ENCODE measurements at regions not wholly inside any gene's neighbourhood (a gene's known extent, or its start where the extent isn't known, plus 50 kb on each side); places are given as distances from the start of the nearest gene placed in this dataset.
"Not testable (repeated sequence)": the region's sequence is repeated elsewhere in the genome, so short reads cannot be mapped to it uniquely, and the experiment has no call there.

DNA sequence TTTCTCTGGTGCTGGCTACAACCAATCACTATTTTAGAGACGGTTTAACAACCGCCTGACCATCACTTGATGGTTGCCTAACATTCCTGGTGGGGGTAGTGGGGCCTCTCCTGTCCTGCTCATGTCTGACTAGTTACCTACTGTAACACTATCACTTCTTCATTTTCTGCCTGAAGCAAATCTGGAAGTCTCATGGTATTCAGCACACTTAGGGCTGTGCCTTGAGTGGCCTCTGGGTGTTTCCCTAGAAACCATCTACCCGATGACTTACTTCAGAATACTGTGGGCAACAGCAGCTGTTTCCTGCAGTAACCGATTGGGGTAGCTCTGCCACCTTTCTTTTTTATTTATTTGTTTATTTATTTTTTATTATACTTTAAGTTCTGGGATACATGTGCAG is 880.1 kb upstream of the INTU start:
- no peak for DNase-seq

DNA sequence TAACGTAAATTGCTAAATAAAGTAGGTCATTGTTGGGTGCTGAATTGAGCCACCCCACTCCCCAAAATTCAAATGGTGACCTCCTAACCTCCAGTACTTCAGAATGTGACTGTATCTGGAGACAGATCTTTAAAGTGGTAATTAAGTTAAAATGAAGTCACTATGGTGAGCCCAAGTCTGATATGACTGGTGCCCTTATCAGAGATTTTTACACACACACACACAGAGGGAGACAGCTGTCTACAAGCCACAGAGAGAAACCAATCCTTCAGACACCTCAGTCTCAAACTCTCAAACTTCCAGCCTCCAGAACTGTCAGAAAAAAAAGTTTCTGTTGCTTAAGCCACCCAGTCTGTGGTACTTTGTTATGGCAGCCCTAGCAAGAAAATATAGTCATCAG is 879.2 kb upstream of the INTU start:
- DNase-seq: no peak

DNA sequence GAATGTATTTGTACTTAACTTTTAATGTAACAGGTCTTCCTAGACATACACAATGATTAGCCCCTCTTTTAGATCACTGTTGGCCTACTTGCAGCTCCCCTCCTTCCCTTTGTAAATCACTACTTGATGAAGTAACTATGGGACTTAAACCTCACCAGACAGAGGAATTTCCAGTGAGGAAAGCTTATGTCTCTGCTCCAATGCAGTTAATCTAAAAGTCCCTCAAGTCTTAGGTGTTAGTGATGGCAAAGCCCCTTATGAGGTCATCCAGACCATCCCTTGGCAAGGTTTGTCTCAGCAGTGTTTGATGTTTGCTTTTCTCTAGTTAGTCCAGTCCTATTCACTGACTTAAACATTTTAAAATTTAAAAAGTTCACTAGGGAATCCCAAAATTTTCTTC is 877.3 kb upstream of the INTU start:
- DNase-seq: no peak

DNA sequence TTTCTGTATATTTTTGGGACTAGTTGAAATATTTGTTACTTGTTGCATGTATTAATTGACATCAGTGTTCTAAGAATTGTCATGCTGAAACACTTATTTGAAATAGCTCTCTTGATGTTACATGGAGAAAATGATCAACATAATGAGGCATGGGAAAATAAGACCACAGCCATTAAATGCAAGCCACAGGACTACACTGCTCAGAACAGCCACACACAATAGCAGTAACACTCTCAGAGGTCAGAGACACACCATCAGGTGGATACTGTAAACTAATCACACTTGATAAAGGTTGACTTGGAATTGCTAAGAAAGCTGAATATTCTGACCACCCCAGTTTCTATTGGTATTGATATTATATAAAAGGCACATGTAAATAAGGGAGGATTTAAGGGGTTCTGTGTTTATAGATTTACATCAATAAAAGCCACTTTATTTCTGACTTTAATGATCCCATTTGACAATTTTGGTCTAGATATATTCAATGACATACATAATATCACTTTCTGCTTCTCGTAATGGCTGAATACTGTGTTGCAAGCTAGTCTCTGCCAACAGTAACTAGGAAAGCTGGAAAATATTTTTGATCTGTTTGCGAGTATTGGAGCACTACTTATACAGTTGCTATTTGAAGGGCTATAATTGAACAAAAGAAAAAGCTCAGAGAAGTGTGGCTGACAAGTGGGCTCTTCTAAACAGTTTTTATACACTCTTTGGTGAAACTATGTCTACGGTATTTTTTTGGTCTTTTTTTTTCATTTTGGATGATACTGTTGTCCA is 876.5 kb upstream of the INTU start:
- no peak for DNase-seq

DNA sequence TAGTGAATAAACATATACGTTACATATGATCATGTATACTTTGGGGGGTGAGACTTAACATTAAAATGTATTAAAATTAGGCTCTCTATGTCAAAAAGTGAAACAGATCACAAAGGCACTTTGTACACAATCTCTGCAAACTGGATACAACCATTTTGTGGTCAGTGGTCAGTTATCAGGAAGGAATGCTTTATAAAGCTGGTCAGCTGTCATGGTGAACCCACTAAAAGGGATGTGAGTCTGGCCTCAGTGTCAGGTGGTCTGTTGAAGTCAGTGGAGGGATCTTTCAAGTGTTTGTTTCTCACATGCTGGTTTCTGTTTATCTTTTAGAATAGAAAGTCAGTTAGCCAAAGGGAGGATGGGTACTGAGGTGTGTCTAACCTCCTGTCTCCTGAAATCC is 875.5 kb upstream of the INTU start:
- DNase-seq: no peak

DNA sequence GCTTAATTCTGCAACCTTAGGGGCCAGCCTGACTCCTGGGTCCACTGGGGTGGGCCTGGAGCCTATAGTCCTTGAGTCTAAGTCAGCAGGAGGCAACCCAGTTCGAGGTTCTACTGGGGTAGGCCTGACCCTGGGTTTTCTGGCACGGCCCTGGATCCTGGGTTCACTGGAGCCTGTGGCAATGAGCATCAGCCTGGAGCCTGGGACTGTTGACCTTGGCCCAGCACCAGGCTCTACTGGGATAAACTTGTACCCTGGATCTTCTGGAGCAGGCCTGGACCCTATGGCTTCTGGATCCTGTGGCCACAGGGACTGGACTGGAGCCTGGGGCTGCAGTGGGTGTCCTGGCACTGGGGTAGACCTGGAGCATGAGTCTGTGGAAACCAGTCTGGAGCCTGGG is 874.3 kb upstream of the INTU start:
- no peak for DNase-seq

DNA sequence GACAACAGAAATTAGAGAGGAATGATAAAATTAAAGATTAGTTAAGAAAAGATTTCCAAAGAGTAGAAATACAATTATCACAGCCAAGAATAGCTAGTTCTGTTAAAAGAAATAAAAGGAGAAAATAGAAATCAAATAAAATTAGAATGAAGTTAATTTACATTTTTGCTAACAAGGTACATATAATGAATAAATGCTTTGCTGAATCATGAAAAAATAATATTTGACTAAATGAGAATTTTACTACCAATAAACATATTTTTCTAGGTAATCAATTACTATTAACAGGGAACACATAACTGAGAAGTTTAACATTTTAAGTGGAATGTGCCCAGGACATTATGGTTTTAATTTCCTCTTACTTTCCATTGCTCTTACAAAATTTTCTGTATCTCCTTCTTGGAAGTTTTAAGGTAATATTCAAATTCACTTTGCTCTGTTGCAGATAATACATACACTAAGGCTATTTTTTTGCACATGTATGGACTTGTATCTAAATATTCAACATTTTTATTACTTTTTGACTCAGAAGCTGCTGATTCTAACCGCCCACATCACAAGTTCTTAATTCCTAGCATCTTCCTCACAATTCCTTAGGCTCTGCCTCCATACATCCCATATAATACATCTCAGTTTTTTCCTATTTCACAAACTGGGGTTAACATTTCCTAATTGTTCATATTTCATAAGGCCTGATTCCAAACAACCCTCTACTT is 870.7 kb upstream of the INTU start:
- DNase-seq: no peak

DNA sequence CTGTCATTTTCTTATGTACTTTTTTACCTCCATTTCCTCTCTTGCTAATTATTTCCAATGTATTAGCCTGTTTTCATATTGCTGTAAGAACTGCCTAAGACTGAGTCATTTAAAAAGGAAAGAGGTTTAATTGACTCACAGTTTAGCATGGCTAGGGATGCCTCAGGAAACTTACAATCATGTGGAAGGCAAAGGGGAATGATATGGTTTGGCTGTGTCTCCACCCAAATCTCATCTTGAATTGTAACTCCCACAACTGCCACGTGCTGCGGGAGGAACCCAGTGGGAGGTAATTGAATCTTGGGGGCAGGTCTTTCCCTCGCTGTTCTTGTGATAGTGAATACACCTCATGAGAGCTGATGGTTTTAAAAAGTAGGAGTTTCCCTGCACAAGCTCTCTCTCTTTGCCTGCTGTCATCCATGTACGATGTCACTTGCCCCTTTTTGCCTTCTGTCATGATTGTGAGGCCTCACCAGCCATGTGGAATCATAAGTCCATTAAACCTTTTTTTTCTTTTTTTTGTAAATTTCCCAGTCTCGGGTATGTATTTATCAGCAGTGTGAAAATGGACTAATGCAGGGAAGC is 870.0 kb upstream of the INTU start:
- no peak for DNase-seq

DNA sequence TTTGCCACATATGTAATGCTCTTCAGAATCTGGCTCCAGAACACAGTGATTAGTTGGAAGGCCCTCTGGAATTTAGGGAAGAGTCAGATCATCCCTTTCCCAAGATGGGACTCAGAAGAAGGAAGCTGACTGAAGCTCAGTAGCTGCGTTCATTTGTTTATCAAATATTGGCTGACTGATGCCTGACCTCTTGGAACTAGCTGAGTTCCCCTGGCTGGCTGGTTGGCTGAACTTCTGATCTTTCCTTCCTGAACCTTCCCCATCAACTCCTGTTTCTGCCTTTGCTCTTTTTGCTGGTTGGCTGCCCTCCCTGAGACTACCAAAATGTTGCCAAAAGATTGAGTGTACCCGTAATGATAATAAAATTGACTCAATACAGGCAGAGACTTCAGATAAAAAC is 866.5 kb upstream of the INTU start:
- DNase-seq: no peak

DNA sequence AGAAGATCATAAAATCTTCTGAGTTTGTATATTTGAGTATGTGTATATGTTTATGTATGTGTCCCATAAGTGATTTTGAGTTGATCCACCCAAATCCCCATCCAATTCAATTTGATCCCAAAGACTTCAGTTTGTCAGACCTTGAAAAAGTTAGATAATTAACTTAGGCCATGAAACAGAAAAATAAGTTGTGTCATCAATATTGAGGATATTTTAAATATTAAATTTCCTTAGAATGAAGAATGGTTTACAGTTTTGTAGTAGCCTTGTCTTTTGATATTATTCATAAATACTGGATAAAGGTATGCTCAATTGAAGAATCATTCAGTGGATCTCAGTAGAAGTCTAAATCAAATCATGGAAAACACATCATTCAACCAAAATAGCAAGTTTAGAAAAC is 864.4 kb upstream of the INTU start:
- DNase-seq: no peak

DNA sequence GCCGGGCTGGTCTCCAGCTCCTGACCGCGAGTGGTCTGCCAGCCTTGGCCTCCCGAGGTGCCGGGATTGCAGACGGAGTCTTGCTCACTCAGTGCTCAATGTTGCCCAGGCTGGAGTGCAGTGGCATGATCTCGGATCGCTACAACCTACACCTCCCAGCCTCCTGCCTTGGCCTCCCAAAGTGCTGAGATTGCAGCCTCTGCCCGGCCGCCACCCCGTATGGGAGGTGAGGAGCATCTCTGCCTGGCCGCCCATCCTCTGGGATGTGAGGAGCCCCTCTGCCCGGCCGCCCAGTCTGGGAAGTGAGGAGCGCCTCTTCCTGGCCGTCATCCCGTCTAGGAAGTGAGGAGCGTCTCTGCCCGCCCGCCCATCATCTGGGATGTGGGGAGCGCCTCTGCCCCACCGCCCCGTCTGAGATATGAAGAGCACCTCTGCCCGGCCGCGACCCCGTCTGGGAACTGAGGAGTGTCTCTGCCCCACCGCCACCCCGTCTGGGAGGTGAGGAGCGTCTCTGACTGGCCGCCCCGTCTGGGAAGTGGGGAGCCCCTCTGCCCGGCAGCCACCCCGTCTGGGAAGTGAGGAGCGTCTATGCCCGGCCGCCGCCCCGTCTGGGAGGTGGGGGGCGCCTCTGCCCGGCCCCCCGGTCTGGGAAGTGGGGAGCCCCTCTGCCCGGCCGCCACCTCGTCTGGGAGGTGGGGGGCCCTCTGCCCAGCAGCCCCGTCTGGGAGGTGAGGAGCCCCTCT is 861.8 kb upstream of the INTU start:
- DNase-seq: not testable (repeated sequence)

DNA sequence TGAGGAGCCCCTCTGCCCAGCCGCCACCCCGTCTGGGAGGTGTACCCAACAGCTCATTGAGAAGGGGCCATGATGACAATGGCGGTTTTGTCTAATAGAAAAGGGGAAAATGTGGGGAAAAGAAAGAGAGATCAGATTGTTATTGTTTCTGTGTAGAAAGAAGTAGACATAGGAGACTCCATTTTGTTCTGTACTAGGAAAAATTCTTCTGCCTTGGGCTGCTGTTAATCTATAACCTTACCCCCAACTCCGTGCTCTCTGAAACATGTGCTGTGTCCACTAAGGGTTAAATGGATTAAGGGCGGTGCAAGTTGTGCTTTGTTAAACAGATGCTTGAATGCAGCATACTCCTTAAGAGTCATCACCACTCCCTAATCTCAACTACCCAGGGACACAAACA is 861.1 kb upstream of the INTU start:
- not testable (repeated sequence) for DNase-seq

DNA sequence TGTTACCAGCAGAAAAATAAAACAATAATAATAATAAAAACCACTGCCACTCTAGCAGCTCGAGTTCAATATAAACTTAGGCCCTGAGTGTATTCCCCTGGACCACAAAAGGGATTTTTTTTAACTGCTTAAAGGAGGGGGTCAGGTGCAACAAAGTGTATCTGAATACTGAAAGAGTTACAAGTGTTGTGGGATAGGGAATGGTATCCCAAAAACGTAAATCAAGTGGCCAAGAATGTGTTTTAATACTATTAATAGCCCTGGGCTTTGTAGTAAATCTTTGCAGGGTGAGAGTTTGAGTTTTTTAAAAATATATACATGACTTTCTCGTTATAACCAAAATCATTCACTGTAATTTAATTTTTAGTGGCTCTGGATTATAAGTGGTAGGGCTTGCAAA is 860.1 kb upstream of the INTU start:
- no peak for DNase-seq

DNA sequence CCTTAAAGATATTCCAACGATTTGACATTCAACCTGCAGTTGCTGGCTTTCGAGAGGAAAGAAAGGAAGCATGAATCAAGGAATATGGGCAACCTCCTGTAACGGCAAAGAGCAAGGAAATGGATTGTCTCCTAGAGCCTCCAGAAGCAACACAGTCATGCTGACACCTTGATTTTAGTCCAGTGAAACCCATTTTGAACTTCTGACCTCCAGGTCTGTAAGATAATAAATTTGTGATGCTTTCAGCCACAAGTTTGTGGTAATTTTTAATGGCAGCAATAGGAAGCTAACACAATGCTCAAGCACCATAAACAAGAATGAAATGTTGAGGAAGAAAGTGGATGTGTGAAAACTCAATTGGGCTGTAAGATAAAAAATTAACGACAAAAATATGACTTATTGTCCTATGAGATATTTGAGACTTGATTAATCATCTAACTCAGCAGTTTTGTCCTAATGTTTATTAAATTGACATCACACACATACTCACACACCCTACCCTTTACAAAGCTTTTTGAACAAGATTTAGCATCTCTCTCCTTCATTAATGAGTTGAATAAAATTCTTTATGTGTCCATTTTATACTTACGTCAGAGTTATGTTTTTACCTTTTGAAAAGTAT is 857.2 kb upstream of the INTU start:
- no peak for DNase-seq

DNA sequence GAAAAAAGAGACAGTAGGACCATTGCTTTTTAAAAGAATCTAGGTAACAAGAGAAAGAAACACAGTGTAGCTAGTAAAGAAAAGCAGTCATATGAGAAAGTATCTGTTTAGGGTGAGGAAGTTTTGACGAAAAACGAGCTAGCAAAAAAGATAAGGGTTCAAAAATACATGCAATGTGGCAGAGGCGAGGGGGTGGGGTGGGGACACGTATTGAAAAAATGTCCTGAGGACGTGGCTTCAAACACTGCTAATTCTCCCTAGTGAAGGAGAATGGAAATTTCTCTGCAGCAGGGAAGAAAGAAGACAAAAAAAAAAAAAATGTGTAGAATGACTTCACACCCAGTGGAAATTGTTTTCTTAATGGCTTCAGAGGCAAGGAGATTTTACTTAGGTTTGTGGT is 856.4 kb upstream of the INTU start:
- no peak for DNase-seq

DNA sequence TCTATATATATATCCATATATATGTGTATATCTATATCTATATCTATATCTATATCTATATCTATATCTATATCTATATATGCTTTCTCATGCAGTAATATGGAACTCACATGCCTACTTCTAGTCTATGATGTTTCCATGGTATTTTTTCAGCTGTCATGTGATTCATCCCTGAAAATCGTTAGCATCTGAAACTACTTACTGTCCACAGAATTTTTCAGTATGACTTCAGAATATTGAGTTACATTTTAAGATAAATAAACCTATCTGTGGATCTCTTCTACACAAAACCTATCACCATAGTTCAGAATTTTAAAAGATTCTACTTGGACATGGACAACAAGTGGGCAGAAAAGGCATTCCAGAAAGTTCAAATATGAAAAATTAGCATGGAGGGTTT is 855.1 kb upstream of the INTU start:
- no peak for DNase-seq

DNA sequence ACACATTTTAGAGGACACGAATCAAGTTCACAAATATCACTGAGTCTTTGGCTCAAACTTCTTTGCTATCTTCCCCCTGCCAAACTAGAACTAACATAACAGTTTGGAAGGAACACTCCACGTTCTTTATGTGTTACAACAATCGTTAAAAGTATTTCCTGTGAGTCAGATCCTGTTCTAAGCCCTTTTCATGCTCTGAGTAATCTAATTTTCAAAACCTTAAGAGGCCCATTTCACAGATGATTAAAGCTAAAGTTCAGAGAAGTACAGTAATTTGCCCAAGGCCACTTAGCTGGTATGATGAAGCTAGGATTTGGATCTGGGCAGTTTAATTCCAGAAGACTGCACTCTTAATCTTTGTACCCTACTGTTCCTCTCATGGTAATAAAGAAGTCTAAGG is 854.4 kb upstream of the INTU start:
- no peak for DNase-seq

DNA sequence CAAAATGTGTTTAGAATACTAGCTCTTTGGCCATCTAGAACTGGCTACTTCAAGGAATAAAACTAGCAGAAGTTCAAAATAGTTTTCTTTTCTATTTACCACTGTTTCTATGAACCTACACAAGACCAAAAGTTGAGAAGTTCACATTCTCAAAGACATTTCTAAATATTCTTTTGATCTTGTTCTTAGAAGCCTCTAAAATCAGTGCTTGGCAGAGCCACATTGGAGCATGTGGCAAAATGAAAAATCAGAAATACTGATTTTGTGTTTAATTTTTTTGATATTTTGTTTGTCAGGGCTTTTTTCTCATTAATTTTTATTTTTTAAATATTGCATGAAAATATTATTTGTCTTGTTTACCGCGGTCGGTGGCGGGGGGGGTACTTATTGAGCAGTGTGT is 853.8 kb upstream of the INTU start:
- no peak for DNase-seq

DNA sequence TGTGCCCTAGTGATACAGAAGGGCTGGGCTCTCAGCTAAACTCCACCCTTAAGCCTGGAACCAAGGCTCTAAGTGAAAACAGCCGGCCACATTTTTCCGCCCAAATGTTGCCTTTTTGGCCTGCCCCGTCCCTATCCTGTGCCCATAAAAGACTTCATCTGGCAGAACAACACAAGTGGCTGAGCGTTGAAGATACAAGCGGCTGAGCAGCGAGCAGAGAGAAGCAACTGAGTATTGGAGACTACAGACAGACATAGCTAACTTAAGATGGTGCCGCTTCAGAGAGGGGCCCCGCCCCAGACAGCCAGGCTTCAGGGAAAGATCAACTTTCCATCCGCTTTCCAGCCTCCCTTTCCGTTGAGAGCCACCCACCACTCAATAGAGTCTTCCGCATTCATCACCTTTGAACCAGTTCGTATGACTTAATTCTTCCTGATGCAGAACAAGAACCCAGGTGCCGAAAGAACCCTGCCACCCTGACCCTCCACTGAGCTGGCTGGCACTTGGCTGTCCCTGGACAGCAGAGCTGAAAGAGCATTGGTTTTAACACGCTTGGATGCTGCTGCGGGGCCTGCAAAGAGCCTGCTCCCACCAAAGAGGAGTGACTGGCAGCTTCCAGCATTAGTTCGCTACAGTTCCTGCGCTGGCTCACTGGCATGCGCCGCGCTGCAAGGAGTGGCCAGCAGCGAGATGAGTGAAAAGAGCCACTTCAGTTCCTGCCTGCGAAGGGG is 853.2 kb upstream of the INTU start:
- no peak for DNase-seq

DNA sequence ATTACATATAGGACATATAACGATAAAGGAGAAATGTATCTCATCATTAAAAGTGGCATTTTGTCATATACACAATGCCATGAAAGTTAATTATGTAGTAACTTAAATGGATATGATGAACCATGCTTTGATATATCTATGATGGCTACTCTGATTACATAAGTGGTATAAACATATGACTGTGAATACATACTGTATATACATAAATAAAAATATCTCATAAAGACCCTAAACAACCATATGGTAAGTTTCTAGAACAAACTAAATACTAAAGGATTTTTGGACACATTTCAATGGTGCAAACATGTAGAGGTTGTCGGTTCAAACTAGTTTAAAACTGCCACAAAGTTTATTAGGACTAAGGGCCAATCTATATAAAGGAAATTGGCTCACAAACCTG is 849.6 kb upstream of the INTU start:
- no peak for DNase-seq

DNA sequence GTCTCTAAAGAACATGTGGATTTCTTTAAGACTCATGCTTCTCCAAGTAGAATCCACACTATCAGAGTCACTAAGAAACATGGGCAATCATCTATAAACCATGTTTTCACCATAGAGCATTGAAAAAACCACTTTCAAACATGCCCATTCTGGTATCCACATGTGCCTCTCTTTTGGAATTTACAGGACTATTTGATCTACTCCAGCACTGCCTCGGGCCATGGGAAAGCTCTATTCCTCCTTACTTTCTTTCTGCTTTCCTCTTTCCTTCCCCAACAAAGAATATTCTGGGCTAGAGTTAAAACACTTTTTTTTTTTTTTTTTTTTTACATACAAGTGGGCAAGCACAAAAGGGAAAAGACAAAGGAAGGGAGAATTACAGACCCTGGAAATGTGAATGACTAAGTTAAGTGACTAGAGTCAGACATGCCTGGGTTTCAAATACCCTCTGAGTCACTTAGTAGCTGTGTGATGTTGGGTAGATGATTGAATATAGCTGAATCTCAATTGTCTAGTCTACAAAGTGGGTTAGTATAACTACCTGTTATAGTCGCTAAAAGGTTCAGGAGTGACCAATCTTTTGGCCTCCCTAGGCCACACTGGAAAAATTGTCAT is 847.7 kb upstream of the INTU start:
- no peak for DNase-seq

DNA sequence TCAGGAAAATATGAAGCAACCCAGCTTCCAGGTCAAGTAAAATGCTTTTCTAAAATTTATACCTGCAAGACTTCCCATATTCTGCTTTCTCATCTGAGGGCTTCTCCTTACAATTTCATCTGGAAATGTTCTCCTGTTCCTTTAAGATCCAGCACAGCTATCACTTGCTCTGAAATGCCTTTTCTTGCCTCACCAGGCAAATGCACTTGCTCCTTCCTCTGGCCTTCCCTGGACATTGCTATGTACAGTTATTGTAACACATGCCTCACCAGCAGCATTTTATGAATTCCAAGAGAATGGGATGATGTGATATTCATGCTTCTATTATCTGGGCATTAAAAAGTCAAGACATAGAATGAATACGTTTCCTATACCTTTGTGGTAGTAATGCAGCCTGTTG is 842.1 kb upstream of the INTU start:
- DNase-seq: no peak

All from NCI-H1417 (cell line).